GM23338 (cell line): ENCODE measurements at regions not wholly inside any gene's neighbourhood (a gene's known extent, or its start where the extent isn't known, plus 50 kb on each side); places are given as distances from the start of the nearest gene placed in this dataset.
A peak's percentile ranks its signal among the peaks of the same experiment; 100 is the strongest.

Experiments
- ATAC-seq: fragments of 200-7000 bp; cut with Tn5 transposase; 3 replicates; pipeline ENCODE4 v1.9.1; 2020
- DNase-seq: peaks from one replicate; pipeline ENCODE4 v3.0.0-alpha.2; 2015; ENCODE audit warnings: low spot score
- H2AFZ ChIP-seq: fragments of 200-600 bp; sonication (generic); 2 replicates; pipeline ENCODE4 v1.8.0; 2016; ENCODE audit warnings: antibody characterized with exemption, mild to moderate bottlenecking, moderate library complexity
- H3F3A ChIP-seq: fragments of 200-600 bp; sonication (generic); replicated peaks from 2 replicates; pipeline ENCODE4 v1.8.0; 2017; ENCODE audit warnings: antibody characterized with exemption, mixed run types, low read depth
- H3K27ac ChIP-seq: fragments of 200-600 bp; sonication (generic); 2 replicates; pipeline ENCODE4 v1.6.1; 2016; ENCODE audit warnings: low read depth
- H3K27me3 ChIP-seq: fragments of 200-600 bp; sonication (generic); 2 replicates; pipeline ENCODE4 v1.8.0; 2016; ENCODE audit warnings: mild to moderate bottlenecking, mixed run types, moderate library complexity; ENCODE audit not compliant: insufficient read depth
- H3K36me3 ChIP-seq: fragments of 200-600 bp; sonication (generic); 2 replicates; pipeline ENCODE4 v1.8.0; 2016; ENCODE audit warnings: mild to moderate bottlenecking; ENCODE audit not compliant: insufficient read depth
- H3K4me1 ChIP-seq: fragments of 200-600 bp; sonication (generic); 2 replicates; pipeline ENCODE4 v1.8.0; 2016; ENCODE audit warnings: mild to moderate bottlenecking, moderate library complexity; ENCODE audit not compliant: insufficient read depth
- H3K4me2 ChIP-seq: fragments of 200-600 bp; sonication (generic); 2 replicates; pipeline ENCODE4 v1.7.1; 2017; ENCODE audit warnings: mixed run types
- H3K4me3 ChIP-seq: fragments of 200-600 bp; sonication (generic); 2 replicates; pipeline ENCODE4 v1.6.1; 2016; ENCODE audit warnings: mixed run types
- H3K79me2 ChIP-seq: fragments of 200-600 bp; sonication (generic); replicated peaks from 2 replicates; pipeline ENCODE4 v1.8.0; 2017; ENCODE audit warnings: mild to moderate bottlenecking; ENCODE audit not compliant: insufficient read depth
- H3K9me2 ChIP-seq: fragments of 200-600 bp; sonication (generic); 2 replicates; pipeline ENCODE4 v1.8.0; 2017; ENCODE audit not compliant: insufficient read depth
- H4K20me1 ChIP-seq: fragments of 200-600 bp; sonication (generic); replicated peaks from 2 replicates; pipeline ENCODE4 v1.8.0; 2017; ENCODE audit warnings: mild to moderate bottlenecking; ENCODE audit not compliant: insufficient read depth
- H3K27ac Mint-ChIP-seq: 2 replicates; pipeline ENCODE4 v1.8.0; 2020; ENCODE audit warnings: inconsistent platforms, mild to moderate bottlenecking, moderate library complexity, mixed read lengths
- H3K27me3 Mint-ChIP-seq: 3 replicates; pipeline ENCODE4 v1.8.0; 2022; ENCODE audit warnings: low read depth, mild to moderate bottlenecking, moderate library complexity, mixed read lengths, inconsistent platforms; ENCODE audit not compliant: insufficient read depth, poor library complexity
- H3K36me3 Mint-ChIP-seq: 3 replicates; pipeline ENCODE4 v1.8.0; 2021; ENCODE audit warnings: low read depth, mild to moderate bottlenecking, inconsistent platforms, moderate library complexity, mixed read lengths
- H3K4me1 Mint-ChIP-seq: 3 replicates; pipeline ENCODE4 v1.8.0; 2020; ENCODE audit warnings: mild to moderate bottlenecking, inconsistent platforms, mixed read lengths
- H3K4me3 Mint-ChIP-seq: 3 replicates; pipeline ENCODE4 v1.8.0; 2021; ENCODE audit warnings: moderate library complexity, mild to moderate bottlenecking, inconsistent platforms, mixed read lengths
- H3K9me3 Mint-ChIP-seq: 3 replicates; pipeline ENCODE4 v1.8.0; 2020; ENCODE audit warnings: moderate library complexity, mild to moderate bottlenecking, inconsistent platforms, mixed read lengths
- CREB1 ChIP-seq: fragments of 250-450 bp; sonication (Bioruptor Pico); IDR thresholded peaks from 2 replicates; pipeline ENCODE4 v1.5.0; 2020; ENCODE audit warnings: low read depth, mild to moderate bottlenecking, moderate library complexity
- EZH2 ChIP-seq: fragments of 200-600 bp; sonication (generic); IDR thresholded peaks from one replicate; pipeline ENCODE4 v1.8.0; 2017; ENCODE audit warnings: antibody characterized with exemption, mild to moderate bottlenecking, low read depth; ENCODE audit not compliant: unreplicated experiment
- EZH2phosphoT487 ChIP-seq: fragments of 200-600 bp; sonication (generic); IDR thresholded peaks from one replicate; pipeline ENCODE4 v1.8.1; 2018; ENCODE audit warnings: antibody characterized with exemption; ENCODE audit not compliant: unreplicated experiment
- JUNB ChIP-seq: IDR thresholded peaks from one replicate; pipeline ENCODE4 v1.6.1; 2016; ENCODE audit warnings: antibody characterized with exemption; ENCODE audit not compliant: unreplicated experiment
- NANOG ChIP-seq: IDR thresholded peaks from 2 replicates; pipeline ENCODE4 v1.6.1; 2016; ENCODE audit warnings: antibody characterized with exemption, borderline replicate concordance
- POLR2AphosphoS5 ChIP-seq: IDR thresholded peaks from 2 replicates; pipeline ENCODE4 v1.6.1; 2016; ENCODE audit warnings: antibody characterized with exemption, low read depth
- STAT1 ChIP-seq: IDR thresholded peaks from one replicate; pipeline ENCODE4 v1.6.1; 2016; ENCODE audit warnings: antibody characterized with exemption; ENCODE audit not compliant: unreplicated experiment
- ZNF114 ChIP-seq: fragments of 250-450 bp; sonication (Bioruptor Pico); IDR thresholded peaks from 2 replicates; pipeline ENCODE4 v1.5.0; 2020; ENCODE audit warnings: mild to moderate bottlenecking, moderate library complexity
- ZNF331 ChIP-seq: fragments of 250-450 bp; sonication (Bioruptor Pico); IDR thresholded peaks from 2 replicates; pipeline ENCODE4 v1.5.0; 2020; ENCODE audit warnings: low read depth, mild to moderate bottlenecking, moderate library complexity
- TF ChIP-seq, protein P1 (sequence below), 2 experiments: fragments of 200-600 bp in 1 of 2; sonication (generic) in 1 of 2; conservative IDR thresholded peaks; 2 replicates each; pipeline versions ENCODE4 v1.5.1 to v1.6.1; 2016 to 2017; ENCODE audit warnings: antibody characterized with exemption in 2 of 2, low read depth in 2 of 2, mild to moderate bottlenecking in 2 of 2, moderate library complexity in 1 of 2
- TF ChIP-seq, protein P2 (sequence below): fragments of 250-450 bp; sonication (Bioruptor Pico); IDR thresholded peaks from 2 replicates; pipeline ENCODE4 v1.5.0; 2020; ENCODE audit warnings: mild to moderate bottlenecking, moderate library complexity

DNA sequence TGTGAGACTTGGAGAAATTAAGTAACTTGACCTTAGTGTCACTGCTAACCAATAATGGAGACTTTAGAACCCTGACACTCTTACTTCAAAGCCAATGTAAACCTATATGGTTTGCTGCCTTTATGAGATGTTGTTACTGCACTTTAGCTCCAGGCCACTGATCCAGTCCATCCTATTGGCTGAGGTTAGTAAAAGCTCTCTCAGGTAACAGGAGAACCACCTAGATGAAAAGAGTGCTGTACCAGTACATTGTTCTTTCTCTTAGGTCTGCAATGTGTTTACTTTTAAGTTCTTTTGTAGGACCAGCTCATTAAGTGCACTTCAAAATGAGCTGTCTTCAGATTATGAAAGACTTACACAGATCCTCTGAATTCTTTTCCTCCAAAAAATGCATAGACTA lies 994.0 kb upstream of the FAT3 start:
- TF ChIP-seq ZNF114 (no peak), CREB1 (CRISPR knock-in tag) (no peak), POLR2AphosphoS5 (no peak), JUNB (no peak), EZH2 (no peak), ZNF331 (no peak)
- TF ChIP-seq, protein P1, sequence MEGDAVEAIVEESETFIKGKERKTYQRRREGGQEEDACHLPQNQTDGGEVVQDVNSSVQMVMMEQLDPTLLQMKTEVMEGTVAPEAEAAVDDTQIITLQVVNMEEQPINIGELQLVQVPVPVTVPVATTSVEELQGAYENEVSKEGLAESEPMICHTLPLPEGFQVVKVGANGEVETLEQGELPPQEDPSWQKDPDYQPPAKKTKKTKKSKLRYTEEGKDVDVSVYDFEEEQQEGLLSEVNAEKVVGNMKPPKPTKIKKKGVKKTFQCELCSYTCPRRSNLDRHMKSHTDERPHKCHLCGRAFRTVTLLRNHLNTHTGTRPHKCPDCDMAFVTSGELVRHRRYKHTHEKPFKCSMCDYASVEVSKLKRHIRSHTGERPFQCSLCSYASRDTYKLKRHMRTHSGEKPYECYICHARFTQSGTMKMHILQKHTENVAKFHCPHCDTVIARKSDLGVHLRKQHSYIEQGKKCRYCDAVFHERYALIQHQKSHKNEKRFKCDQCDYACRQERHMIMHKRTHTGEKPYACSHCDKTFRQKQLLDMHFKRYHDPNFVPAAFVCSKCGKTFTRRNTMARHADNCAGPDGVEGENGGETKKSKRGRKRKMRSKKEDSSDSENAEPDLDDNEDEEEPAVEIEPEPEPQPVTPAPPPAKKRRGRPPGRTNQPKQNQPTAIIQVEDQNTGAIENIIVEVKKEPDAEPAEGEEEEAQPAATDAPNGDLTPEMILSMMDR (conservative IDR thresholded peaks at IDR 0.05; ENCODE audit: low read depth in 2 of 2): no peak
- peaks cover 5% of the 10 kb centered on the region; the same call in 2 of the 3 replicates for H3K4me1 Mint-ChIP-seq
- no peak overlapping the region for H3K27ac ChIP-seq
- DNase-seq: no peak
- H3K27me3 ChIP-seq: no peaks in the 10 kb centered on the region
- peak; percentile 64 for ATAC-seq
- no peaks in the 10 kb centered on the region for H3K9me2 ChIP-seq
- H3K4me2 ChIP-seq: no peak overlapping the region
- H3K27me3 Mint-ChIP-seq: no peaks in the 10 kb centered on the region
- no peak overlapping the region for H2AFZ ChIP-seq
- H3K4me3 Mint-ChIP-seq: no peak overlapping the region
- peaks cover 2% of the 10 kb centered on the region; the same call in 2 of the 3 replicates for H3K9me3 Mint-ChIP-seq
- H3K36me3 Mint-ChIP-seq: no peaks in the 10 kb centered on the region
- no peaks in the 10 kb centered on the region for H3F3A ChIP-seq
- no peaks in the 10 kb centered on the region for H4K20me1 ChIP-seq
- no peaks in the 10 kb centered on the region for H3K79me2 ChIP-seq
- H3K27ac Mint-ChIP-seq: no peak overlapping the region
- H3K36me3 ChIP-seq: no peaks in the 10 kb centered on the region
- no peak overlapping the region for H3K4me3 ChIP-seq
- H3K4me1 ChIP-seq: no peaks in the 10 kb centered on the region

DNA sequence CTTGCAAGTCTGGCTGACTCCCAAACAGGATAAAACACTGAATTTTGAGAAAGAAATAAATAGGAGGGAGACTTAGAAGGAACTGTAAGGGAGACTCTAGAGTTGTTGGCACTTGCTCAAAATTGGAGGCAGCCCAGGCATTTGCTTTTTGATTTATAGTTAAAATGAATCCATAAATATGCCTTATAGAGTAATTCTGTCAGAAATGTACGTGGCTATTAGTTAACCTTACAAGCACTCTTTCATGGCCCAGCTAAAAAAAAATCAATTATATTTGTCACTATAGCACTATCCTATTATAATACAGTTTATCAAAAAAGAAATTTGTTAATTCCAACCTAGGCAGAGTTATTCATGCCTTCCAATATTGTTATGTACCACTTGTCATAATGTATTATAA lies 1000.0 kb upstream of the CHORDC1 start:
- Histone ChIP-seq H3K79me2 (no peaks in the 10 kb centered on the region), H3K4me1 (no peaks in the 10 kb centered on the region), H3K27me3 (no peaks in the 10 kb centered on the region), H3K27ac (no peak overlapping the region), H4K20me1 (no peaks in the 10 kb centered on the region), H3K36me3 (no peaks in the 10 kb centered on the region), H2AFZ (no peak overlapping the region), H3F3A (no peaks in the 10 kb centered on the region), H3K4me2 (no peak overlapping the region), H3K9me2 (no peaks in the 10 kb centered on the region; the same call in 1 of the 2 replicates), H3K4me3 (no peak overlapping the region)
- no peak for DNase-seq
- peaks cover 9% of the 10 kb centered on the region; the same call in 2 of the 3 replicates for H3K9me3 Mint-ChIP-seq
- peaks cover 4% of the 10 kb centered on the region; the same call in 1 of the 3 replicates for H3K36me3 Mint-ChIP-seq
- ATAC-seq: no peak
- no peak overlapping the region for H3K27ac Mint-ChIP-seq
- H3K27me3 Mint-ChIP-seq: no peaks in the 10 kb centered on the region
- H3K4me1 Mint-ChIP-seq: no peaks in the 10 kb centered on the region
- H3K4me3 Mint-ChIP-seq: no peak overlapping the region
- TF ChIP-seq POLR2AphosphoS5 (no peak), EZH2phosphoT487 (no peak), NANOG (no peak), EZH2 (no peak), JUNB (no peak), ZNF331 (no peak), STAT1 (no peak)
- TF ChIP-seq, protein P1 (conservative IDR thresholded peaks at IDR 0.05; ENCODE audit: low read depth in 2 of 2): no peak
- TF ChIP-seq, protein P2, sequence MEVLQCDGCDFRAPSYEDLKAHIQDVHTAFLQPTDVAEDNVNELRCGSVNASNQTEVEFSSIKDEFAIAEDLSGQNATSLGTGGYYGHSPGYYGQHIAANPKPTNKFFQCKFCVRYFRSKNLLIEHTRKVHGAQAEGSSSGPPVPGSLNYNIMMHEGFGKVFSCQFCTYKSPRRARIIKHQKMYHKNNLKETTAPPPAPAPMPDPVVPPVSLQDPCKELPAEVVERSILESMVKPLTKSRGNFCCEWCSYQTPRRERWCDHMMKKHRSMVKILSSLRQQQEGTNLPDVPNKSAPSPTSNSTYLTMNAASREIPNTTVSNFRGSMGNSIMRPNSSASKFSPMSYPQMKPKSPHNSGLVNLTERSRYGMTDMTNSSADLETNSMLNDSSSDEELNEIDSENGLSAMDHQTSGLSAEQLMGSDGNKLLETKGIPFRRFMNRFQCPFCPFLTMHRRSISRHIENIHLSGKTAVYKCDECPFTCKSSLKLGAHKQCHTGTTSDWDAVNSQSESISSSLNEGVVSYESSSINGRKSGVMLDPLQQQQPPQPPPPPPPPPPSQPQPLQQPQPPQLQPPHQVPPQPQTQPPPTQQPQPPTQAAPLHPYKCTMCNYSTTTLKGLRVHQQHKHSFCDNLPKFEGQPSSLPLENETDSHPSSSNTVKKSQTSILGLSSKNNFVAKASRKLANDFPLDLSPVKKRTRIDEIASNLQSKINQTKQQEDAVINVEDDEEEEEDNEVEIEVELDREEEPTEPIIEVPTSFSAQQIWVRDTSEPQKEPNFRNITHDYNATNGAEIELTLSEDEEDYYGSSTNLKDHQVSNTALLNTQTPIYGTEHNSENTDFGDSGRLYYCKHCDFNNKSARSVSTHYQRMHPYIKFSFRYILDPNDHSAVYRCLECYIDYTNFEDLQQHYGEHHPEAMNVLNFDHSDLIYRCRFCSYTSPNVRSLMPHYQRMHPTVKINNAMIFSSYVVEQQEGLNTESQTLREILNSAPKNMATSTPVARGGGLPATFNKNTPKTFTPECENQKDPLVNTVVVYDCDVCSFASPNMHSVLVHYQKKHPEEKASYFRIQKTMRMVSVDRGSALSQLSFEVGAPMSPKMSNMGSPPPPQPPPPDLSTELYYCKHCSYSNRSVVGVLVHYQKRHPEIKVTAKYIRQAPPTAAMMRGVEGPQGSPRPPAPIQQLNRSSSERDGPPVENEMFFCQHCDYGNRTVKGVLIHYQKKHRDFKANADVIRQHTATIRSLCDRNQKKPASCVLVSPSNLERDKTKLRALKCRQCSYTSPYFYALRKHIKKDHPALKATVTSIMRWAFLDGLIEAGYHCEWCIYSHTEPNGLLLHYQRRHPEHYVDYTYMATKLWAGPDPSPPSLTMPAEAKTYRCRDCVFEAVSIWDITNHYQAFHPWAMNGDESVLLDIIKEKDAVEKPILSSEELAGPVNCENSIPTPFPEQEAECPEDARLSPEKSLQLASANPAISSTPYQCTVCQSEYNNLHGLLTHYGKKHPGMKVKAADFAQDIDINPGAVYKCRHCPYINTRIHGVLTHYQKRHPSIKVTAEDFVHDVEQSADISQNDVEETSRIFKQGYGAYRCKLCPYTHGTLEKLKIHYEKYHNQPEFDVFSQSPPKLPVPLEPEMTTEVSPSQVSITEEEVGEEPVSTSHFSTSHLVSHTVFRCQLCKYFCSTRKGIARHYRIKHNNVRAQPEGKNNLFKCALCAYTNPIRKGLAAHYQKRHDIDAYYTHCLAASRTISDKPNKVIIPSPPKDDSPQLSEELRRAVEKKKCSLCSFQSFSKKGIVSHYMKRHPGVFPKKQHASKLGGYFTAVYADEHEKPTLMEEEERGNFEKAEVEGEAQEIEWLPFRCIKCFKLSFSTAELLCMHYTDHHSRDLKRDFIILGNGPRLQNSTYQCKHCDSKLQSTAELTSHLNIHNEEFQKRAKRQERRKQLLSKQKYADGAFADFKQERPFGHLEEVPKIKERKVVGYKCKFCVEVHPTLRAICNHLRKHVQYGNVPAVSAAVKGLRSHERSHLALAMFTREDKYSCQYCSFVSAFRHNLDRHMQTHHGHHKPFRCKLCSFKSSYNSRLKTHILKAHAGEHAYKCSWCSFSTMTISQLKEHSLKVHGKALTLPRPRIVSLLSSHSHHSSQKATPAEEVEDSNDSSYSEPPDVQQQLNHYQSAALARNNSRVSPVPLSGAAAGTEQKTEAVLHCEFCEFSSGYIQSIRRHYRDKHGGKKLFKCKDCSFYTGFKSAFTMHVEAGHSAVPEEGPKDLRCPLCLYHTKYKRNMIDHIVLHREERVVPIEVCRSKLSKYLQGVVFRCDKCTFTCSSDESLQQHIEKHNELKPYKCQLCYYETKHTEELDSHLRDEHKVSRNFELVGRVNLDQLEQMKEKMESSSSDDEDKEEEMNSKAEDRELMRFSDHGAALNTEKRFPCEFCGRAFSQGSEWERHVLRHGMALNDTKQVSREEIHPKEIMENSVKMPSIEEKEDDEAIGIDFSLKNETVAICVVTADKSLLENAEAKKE: no peak
